NT2/D1 (cell line): ENCODE measurements at regions not wholly inside any gene's neighbourhood (a gene's known extent, or its start where the extent isn't known, plus 50 kb on each side); places are given as distances from the start of the nearest gene placed in this dataset.

Experiments
- SUZ12 ChIP-seq: IDR thresholded peaks from 2 replicates; pipeline ENCODE4 v1.6.1; 2011; ENCODE audit not compliant: insufficient read length, insufficient read depth; ENCODE audit errors: extremely low read depth
- YY1 ChIP-seq: IDR thresholded peaks from 2 replicates; pipeline ENCODE4 v1.6.1; 2011; ENCODE audit not compliant: insufficient read length, insufficient read depth
- ZNF274 ChIP-seq: IDR thresholded peaks from 2 replicates; pipeline ENCODE4 v1.6.1; 2011; ENCODE audit warnings: mild to moderate bottlenecking, low read depth, low read length

DNA sequence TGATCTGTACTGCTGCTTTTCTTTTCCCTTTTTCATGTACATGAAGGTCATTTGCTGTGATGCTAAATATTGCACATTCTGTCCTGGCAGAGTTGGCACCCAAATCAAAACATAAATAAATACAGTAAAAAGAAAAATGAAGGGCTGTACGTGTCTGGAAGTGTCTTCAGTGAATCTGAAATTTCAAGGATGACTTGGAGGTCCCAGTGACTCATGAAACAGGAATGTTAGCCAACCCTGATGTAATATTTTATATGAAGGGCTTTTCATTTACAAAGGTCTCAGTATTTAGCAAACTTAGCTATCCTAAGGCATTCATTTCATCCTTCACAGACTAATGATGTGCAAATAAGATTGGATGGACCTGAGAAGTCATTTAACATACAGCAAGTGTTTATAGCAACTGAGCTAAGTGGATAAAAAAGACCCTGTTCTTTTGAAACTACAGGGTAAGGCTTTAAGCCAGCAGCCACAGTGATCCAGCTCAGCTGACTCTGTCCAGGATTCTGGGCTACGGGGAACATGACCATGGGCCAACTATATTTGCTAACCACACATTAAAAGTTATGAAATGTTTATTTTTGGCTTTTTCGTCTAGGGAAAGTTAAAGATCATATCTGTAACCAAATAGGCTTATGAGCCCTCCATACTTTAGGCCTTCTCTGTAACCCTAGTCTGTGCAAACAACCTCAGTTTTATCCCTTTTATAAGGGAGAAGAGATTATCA, 104.0 kb upstream of the DMRTA1 start:
- no peak for TF ChIP-seq ZNF274
- no peak for TF ChIP-seq YY1
- no peak for TF ChIP-seq SUZ12
